Activated naive CD4-positive, alpha-beta T cell treated with anti-CD3 and anti-CD28 coated beads, Interleukin-2, amount 10 ng/mL, durations not matched to agents 7 days and 5 days (primary cell): ENCODE measurements at regions not wholly inside any gene's neighbourhood (a gene's known extent, or its start where the extent isn't known, plus 50 kb on each side); places are given as distances from the start of the nearest gene placed in this dataset.

Experiments
- CTCF ChIA-PET: fragments of 350-600 bp; sonication (Branson Sonifier 250); formaldehyde crosslinking; loops from one replicate; lab custom pipeline; 2021; ENCODE audit warnings: antibody characterized with exemption; lab: Charles Lee
- DNase-seq: peaks from one replicate; pipeline ENCODE4 v3.0.0-alpha.2; 2020
- H3K27ac Mint-ChIP-seq: one replicate; pipeline ENCODE4 v1.8.0; 2021; ENCODE audit warnings: mild to moderate bottlenecking, moderate library complexity, mixed read lengths
- H3K27me3 Mint-ChIP-seq: one replicate; pipeline ENCODE4 v1.8.0; 2021; ENCODE audit warnings: mild to moderate bottlenecking, mixed read lengths
- H3K36me3 Mint-ChIP-seq: one replicate; pipeline ENCODE4 v1.8.0; 2021; ENCODE audit warnings: mixed read lengths
- H3K4me1 Mint-ChIP-seq: one replicate; pipeline ENCODE4 v1.8.0; 2021; ENCODE audit warnings: mixed read lengths
- H3K4me3 Mint-ChIP-seq: one replicate; pipeline ENCODE4 v1.8.0; 2021; ENCODE audit warnings: mild to moderate bottlenecking, moderate library complexity, mixed read lengths
- H3K9me3 Mint-ChIP-seq: one replicate; pipeline ENCODE4 v1.8.0; 2021; ENCODE audit warnings: mixed read lengths

DNA sequence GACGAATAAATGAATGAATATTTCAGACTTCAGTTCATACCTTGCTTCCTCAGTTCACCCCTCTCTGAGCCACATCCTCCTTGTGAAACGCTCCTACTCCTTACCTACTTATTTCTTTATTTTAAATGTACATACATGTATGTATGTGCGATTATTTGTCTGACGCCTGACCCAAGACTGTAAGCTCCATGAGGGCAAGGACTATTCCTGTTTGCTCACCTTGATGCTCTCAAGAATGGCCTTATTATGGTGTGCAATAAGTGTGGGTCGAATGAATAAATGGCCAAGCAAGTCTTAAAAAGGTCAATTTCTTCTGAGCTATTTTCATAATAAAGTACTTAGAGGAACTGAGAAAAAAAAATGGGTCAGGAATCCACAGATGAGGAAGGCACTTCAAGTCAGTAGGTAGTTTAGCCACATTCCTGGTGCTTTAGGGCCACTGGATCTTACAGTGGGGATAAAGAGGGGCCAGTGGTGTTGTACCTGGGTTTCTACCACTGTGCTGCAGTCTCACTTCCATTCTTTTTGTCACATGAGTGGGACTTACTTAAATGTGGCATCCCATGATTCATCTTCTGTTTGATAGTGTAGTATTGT is 74.7 kb downstream of the SDC1 start:
- H3K27me3 Mint-ChIP-seq: peaks cover 32% of the 10 kb centered on the region
- no peak overlapping the region for H3K27ac Mint-ChIP-seq

DNA sequence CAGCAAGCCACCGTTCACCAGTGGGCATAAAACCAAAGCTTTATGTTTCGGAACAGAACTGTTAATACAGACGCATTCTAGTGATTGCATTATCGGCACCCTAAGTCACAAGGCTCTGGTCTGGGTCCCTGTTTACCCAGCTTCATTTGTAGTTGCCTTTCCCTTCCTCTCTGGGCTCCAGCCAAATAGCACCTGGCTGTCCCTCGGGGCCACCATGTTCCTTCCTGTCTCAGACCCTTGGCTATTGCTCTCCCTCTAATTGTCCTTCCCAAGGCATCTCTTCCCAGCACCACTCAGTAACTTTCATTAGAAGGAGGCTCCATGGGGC is 75.3 kb downstream of the SDC1 start:
- H3K4me1 Mint-ChIP-seq: no peaks in the 10 kb centered on the region
- DNase-seq: no peak
- H3K4me3 Mint-ChIP-seq: no peak overlapping the region
- H3K27me3 Mint-ChIP-seq: peaks cover 30% of the 10 kb centered on the region
- CTCF ChIA-PET: no interaction called here
- H3K9me3 Mint-ChIP-seq: no peaks in the 10 kb centered on the region
- no peaks in the 10 kb centered on the region for H3K36me3 Mint-ChIP-seq
- no peak overlapping the region for H3K27ac Mint-ChIP-seq

More for the DNA sequence above, 74.7 kb downstream of the SDC1 start:
- DNase-seq: no peak
- CTCF ChIA-PET: no interaction called here
- Mint-ChIP-seq H3K9me3 (no peaks in the 10 kb centered on the region), H3K36me3 (no peaks in the 10 kb centered on the region), H3K4me1 (no peaks in the 10 kb centered on the region), H3K4me3 (no peak overlapping the region)

DNA sequence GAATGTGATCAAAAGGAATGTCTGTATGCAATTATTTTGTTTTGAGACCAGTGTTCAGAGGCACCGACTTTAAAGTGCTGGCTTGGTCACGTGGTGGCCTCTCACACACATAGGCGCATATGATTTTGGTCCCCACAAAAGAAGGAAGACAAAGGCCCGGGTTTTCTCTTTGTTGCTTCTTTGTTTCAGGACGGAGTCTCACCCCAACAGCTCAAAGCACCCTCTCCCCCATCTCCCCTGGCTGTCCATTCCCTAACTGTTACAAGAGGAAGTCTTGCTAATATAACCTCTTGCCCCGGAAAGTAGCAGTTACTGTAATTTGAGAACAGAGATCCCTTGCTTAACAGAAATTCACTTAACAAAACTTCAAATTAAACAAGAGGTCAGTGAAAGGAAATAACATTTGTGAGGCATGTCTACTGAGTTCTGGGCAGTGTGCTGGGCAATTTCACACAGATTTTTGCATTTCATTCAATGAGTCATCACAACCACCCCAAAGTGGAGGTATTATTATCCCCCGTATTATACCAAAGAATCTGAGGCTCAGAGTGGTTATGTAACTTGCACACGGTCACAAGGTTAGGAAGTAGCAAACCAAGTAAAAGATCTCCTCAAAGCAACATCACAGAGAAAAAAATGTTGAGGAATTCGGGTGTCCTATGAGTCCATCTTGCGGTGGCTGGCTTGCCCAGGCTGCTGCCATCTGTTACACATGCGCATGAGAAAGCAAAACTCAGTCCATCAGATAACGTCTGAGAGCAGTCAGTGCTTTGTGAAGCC is 75.8 kb downstream of the SDC1 start:
- no peak overlapping the region for H3K4me3 Mint-ChIP-seq
- H3K27ac Mint-ChIP-seq: no peak overlapping the region
- CTCF ChIA-PET: no interaction called here
- no peaks in the 10 kb centered on the region for H3K9me3 Mint-ChIP-seq
- no peak for DNase-seq
- H3K36me3 Mint-ChIP-seq: no peaks in the 10 kb centered on the region
- H3K27me3 Mint-ChIP-seq: peaks cover 25% of the 10 kb centered on the region
- H3K4me1 Mint-ChIP-seq: no peaks in the 10 kb centered on the region

DNA sequence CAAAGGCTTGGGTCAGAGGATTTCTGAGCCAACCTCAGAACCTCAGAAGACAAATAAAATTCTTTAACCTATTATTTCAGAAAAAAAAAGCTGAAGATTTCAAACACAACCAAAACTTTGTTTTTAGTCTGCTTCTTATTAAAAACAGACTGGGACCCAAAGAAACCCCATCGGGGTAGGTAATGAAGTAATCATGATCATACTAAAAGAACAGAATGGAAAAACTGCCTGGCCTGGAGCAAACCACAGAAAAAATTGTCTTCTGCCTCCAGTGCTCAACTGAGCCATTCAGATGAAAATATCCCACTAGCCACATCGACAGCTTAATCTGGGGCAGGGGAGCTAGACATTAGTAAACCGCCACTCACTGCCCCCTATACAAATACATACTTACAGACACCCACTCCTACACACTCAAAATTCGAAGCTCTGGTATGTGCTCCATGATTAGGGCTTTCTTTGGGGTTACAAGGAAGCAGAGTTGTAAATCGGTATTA is 76.5 kb downstream of the SDC1 start:
- DNase-seq: no peak

DNA sequence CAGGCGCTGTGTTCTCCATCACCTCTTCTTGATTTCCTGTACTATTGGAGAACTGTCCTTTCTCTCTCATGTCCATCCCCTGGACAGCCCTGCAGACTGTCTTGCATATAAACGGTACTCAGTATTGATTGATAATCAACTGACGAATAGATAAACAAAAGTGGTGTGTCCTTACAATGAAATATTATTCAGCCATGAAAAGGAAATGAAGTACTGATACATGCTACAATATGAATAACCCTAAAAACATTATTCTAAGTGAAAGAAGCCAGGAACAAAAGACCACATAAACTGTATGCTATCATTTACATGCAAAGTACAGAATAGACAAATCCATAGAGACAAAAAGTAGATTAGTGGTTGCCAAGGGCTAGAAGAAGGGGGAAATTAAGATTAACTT is 77.6 kb downstream of the SDC1 start:
- H3K27me3 Mint-ChIP-seq: peaks cover 18% of the 10 kb centered on the region
- CTCF ChIA-PET: no interaction called here
- H3K4me1 Mint-ChIP-seq: no peaks in the 10 kb centered on the region
- no peaks in the 10 kb centered on the region for H3K9me3 Mint-ChIP-seq
- no peak for DNase-seq
- H3K27ac Mint-ChIP-seq: no peak overlapping the region
- H3K36me3 Mint-ChIP-seq: no peaks in the 10 kb centered on the region
- no peak overlapping the region for H3K4me3 Mint-ChIP-seq

More for the DNA sequence above, 76.5 kb downstream of the SDC1 start:
- CTCF ChIA-PET: no interaction called here
- no peak overlapping the region for H3K4me3 Mint-ChIP-seq
- H3K27me3 Mint-ChIP-seq: peaks cover 20% of the 10 kb centered on the region
- no peaks in the 10 kb centered on the region for H3K4me1 Mint-ChIP-seq
- H3K9me3 Mint-ChIP-seq: no peaks in the 10 kb centered on the region
- no peak overlapping the region for H3K27ac Mint-ChIP-seq
- no peaks in the 10 kb centered on the region for H3K36me3 Mint-ChIP-seq

DNA sequence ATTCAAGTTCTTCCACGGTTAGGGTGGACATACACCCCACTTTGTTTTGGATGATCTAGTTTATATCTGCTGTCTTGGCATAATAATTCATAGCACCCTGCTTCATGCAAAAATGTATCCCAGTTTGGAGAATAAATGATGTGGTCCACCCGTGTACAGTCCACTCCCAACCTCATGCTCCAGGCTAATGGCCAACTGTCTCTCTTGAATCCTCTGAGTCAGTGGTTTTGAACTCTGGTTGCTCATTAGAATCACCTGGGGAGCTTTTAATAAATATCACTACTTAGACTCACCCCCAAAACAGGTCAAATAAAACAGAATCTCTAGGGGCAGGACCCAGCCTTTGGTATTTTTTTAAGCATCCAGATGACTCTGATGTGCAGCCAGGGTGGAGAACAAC is 78.5 kb downstream of the SDC1 start:
- peaks cover 22% of the 10 kb centered on the region for H3K27me3 Mint-ChIP-seq
- H3K4me3 Mint-ChIP-seq: no peak overlapping the region
- no peaks in the 10 kb centered on the region for H3K9me3 Mint-ChIP-seq
- H3K27ac Mint-ChIP-seq: no peak overlapping the region
- DNase-seq: no peak
- CTCF ChIA-PET: no interaction called here
- no peaks in the 10 kb centered on the region for H3K4me1 Mint-ChIP-seq
- H3K36me3 Mint-ChIP-seq: no peaks in the 10 kb centered on the region

DNA sequence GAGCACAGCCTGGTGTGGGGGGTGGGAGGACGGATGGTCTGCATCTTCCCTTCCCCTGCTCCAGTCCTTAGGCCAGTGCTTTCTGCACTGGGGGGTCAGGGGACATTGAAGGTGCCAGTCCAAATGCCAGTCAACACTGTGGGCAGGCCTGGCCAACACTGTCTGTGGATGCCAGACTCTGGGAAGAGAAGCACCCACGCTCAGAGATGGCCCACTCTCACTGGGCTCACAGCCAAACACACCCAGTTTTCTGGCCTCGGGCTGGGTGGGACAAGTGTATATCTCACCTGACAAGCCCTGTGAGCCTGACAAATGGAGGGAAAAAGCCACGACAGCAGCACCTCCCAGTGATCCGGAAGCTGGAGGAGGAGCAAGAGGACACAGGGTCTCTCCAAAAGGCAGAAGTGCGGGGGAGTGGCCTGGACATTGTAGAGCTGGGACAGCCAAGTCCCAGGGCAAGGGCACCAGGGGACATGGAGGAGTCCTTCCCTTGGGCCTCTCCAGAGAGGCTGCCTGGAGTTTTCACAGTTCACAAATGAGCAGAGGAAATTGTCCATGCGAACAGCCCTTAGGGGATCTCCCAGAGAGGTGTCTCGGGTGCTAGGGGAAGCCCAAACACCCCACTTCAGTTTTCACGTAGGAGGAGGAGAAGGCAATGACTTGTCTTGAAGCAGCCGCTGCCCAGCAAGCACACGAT is 79.3 kb downstream of the SDC1 start:
- Mint-ChIP-seq H3K27ac (no peak overlapping the region), H3K27me3 (peaks cover 15% of the 10 kb centered on the region), H3K4me3 (no peak overlapping the region), H3K4me1 (no peaks in the 10 kb centered on the region), H3K9me3 (no peaks in the 10 kb centered on the region), H3K36me3 (no peaks in the 10 kb centered on the region)
- no peak for DNase-seq
- CTCF ChIA-PET: no interaction called here

DNA sequence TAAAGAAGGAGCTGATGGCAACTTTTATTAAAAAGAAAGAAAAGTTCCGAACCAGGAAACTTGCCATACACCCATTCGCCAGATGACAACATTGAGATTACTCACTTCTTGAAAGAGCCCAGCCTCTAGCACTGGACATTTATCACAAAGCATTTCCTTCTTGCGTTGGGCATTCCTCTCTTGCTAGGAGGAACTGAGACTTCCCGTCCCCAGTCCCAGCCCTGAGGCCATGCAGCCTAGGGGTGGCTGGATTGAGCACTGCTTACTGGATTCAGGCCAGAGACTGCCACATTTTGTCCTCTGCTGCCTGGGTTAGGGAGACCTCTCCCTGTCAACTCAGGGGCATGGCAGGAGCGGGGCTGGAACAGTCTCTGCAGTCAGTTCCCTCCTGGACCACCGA is 80.1 kb downstream of the SDC1 start:
- H3K27ac Mint-ChIP-seq: no peak overlapping the region
- H3K4me3 Mint-ChIP-seq: no peak overlapping the region
- H3K9me3 Mint-ChIP-seq: no peaks in the 10 kb centered on the region
- no peaks in the 10 kb centered on the region for H3K4me1 Mint-ChIP-seq
- H3K27me3 Mint-ChIP-seq: peaks cover 15% of the 10 kb centered on the region
- no peak for DNase-seq
- H3K36me3 Mint-ChIP-seq: no peaks in the 10 kb centered on the region
- CTCF ChIA-PET: no interaction called here

DNA sequence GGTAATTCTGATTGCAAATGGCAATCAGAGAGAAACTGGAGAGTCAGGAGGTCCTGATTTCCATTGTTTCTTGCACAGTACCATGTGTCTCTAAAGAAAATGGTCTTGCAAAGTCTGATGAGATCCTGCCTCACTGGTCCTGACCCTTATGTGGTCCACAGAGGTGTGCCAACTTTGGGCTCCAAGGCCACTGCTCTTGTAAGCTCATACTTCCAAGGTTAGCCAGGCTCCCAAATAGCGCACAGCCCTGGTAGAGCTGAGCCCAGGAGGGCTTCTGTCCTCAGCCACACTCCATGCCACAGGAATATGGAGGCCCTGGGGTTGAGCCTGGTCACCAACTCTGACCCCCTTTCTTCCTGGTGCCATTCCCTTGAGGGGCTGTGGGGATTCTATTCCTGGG is 80.7 kb downstream of the SDC1 start:
- H3K9me3 Mint-ChIP-seq: no peaks in the 10 kb centered on the region
- no peak overlapping the region for H3K27ac Mint-ChIP-seq
- peaks cover 8% of the 10 kb centered on the region for H3K27me3 Mint-ChIP-seq
- no peak for DNase-seq
- H3K36me3 Mint-ChIP-seq: no peaks in the 10 kb centered on the region
- no peak overlapping the region for H3K4me3 Mint-ChIP-seq
- CTCF ChIA-PET: no interaction called here
- no peaks in the 10 kb centered on the region for H3K4me1 Mint-ChIP-seq

DNA sequence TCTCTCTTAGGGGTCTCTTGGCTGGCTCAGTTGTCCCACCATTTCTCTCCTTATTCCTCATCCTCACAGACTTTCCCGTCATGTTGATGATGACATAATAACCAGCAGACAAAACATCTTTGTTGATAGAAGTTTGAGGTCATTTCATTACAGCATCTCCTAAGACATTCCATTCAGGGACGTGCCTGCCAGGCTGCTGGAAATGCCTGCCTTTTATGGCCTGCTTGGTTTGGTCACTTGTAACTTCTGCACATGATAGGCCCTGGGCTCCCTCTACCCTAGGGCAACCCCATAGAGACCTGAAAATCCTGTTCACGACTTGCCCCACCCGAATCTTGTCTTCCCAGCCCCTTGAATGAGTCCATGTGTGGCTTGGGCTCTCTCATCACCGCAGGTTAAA is 81.7 kb downstream of the SDC1 start:
- Mint-ChIP-seq H3K9me3 (no peaks in the 10 kb centered on the region), H3K27ac (no peak overlapping the region), H3K4me1 (no peaks in the 10 kb centered on the region), H3K36me3 (no peaks in the 10 kb centered on the region), H3K4me3 (no peak overlapping the region), H3K27me3 (peaks cover 4% of the 10 kb centered on the region)
- CTCF ChIA-PET: no interaction called here
- DNase-seq: no peak

DNA sequence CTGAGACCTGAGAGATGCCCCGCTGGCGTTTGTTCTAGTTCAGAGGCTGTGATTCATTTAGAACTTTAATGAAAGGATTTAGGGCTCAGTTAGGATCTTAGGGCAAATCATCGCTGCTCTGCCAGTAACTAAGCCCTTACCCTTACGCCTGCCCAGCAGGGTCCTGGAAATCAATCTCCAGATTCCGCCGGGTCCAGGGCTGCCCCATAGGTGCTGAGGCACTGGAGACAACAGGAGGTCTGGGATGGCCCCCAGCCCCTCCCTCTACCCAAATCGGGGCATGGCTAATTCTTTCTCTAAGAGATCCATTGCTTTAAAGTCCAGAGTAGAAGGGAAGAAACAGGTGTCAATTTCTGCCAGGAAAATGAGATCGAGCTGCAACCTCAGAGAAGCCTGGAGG is 83.1 kb downstream of the SDC1 start:
- no peak overlapping the region for H3K27ac Mint-ChIP-seq
- H3K36me3 Mint-ChIP-seq: no peaks in the 10 kb centered on the region
- no peak overlapping the region for H3K4me3 Mint-ChIP-seq
- peaks cover 4% of the 10 kb centered on the region for H3K27me3 Mint-ChIP-seq
- CTCF ChIA-PET: no interaction called here
- no peak for DNase-seq
- no peaks in the 10 kb centered on the region for H3K9me3 Mint-ChIP-seq
- H3K4me1 Mint-ChIP-seq: no peaks in the 10 kb centered on the region

DNA sequence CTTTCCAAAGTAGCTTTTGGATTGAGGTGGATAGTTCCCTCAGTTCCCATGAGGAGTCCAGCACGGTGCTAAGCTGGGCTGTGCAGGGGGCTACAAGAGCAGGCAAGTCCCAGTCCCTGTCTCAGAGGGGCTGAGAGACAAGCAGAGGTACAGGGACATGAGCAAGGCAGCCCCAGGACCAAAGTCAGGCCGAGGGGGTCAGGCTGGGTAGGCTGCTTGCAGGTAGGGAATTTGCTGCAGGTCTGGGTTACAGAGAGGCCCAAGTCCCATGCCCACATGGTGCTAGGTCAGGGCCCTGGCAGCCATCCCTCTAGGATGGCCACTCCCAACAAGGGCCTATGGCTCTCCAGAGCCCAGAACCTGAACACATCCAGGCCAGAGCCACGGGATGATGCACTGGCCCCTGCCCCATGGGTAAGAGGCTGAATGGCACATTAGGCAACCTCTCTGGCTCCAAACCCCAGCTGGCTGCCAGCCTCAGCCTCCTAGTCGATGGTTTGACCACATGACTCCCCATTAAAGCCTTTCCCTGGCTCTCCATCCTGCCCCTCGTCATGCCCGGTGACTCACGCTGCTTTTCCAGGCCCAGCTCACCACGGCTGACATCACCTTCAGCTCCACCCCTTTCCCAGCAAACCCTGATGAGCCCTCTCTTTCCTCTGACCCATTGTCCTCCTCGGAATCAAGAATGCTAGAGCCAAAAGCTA is 83.7 kb downstream of the SDC1 start:
- Mint-ChIP-seq H3K4me1 (no peaks in the 10 kb centered on the region), H3K4me3 (no peak overlapping the region), H3K27me3 (peaks cover 4% of the 10 kb centered on the region), H3K27ac (no peak overlapping the region), H3K9me3 (no peaks in the 10 kb centered on the region), H3K36me3 (no peaks in the 10 kb centered on the region)
- DNase-seq: no peak
- CTCF ChIA-PET: interaction anchor here (0.5 kb wide), 1 partner anchor 996 kb away, joined by 3 read pairs; no protein-coding TSS in a partner anchor

DNA sequence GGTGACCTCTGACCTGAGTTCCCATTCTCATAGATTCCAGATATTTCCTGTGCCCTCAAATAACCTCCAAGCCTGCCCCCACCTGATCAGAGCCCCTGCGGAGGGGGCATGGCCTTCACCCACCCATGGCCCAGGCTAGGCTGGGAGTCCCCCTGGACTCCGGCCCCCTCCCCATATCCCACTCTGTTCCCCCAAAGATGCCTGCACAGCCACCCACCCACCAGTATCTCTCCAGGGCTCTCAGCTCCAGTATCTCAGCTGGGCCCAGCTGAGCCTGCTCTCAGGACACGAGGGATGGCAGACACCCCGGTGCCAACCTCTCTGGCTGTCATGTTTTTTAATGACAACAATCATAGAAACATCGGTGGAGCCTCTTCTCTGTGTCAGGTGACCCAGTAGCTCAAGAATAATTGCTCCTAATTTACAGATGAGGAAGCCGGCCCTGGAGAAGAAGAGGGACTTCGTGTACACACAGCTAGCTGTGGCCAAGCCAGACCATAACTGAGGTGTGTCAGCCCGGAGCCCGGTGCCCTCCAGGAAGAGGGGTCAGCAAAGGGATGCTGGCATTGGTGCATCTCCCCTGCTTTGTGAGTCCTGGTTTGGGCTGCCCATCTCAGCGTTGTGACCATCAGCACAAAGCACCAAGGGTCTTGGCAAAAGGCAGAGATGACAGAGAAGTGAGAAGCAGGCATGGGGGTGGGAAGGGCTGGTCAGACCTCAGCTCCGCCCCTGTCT is 84.4 kb downstream of the SDC1 start:
- Mint-ChIP-seq H3K4me3 (no peak overlapping the region), H3K27ac (no peak overlapping the region), H3K36me3 (no peaks in the 10 kb centered on the region), H3K9me3 (no peaks in the 10 kb centered on the region), H3K27me3 (peaks cover 8% of the 10 kb centered on the region), H3K4me1 (no peaks in the 10 kb centered on the region)
- DNase-seq: no peak
- CTCF ChIA-PET: no interaction called here
